Coronary artery (tissue), 2 donors: ENCODE measurements at regions not wholly inside any gene's neighbourhood (a gene's known extent, or its start where the extent isn't known, plus 50 kb on each side); places are given as distances from the start of the nearest gene placed in this dataset.
"Not testable (repeated sequence)": the region's sequence is repeated elsewhere in the genome, so short reads cannot be mapped to it uniquely, and the experiment has no call there.

Source experiments
- DNase-seq: peaks from one replicate; pipeline ENCODE4 v3.0.0-alpha.2; 2017; ENCODE audit warnings: low spot score
- H3K27ac ChIP-seq, 2 donors: fragments of 200-600 bp; sonication (generic); one replicate each; pipeline ENCODE4 v1.5.1; 2016 to 2019
- H3K4me3 ChIP-seq: fragments of 200-600 bp; sonication (generic); 2 replicates; pipeline ENCODE4 v1.5.1; 2016; ENCODE audit warnings: mild to moderate bottlenecking, moderate library complexity
- CTCF ChIP-seq: fragments of 200-600 bp; sonication (generic); IDR thresholded peaks from one replicate; pipeline ENCODE4 v1.5.1; 2019; ENCODE audit warnings: antibody characterized with exemption

- H3K27ac ChIP-seq: no peak overlapping the region
- H3K4me3 ChIP-seq: no peak overlapping the region
- no peak for TF ChIP-seq CTCF
- DNase-seq: no peak
Observed at GRCh38 chr14:36420149-36420687, 99.8 kb upstream of the MBIP start.

- Histone ChIP-seq H3K27ac (no peak overlapping the region), H3K4me3 (no peak overlapping the region)
- TF ChIP-seq CTCF: no peak
- no peak for DNase-seq
Observed at GRCh38 chr14:36418937-36419336, 98.5 kb upstream of the MBIP start.

DNA sequence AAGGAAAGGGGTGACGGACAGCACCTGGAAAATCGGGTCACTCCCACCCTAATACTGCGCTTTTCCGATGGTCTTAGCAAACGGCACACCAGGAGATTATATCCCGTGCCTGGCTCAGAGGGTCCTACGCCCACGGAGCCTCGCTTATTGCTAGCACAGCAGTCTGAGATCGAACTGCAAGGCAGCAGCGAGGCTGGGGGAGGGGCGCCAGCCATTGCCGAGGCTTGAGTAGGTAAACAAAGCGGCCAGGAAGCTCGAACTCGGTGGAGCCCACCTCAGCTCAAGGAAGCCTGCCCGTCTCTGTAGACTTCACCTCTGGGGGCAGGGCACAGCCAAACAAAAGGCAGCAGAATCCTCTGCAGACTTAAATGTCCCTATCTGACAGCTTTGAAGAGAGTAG is 91.5 kb upstream of the MBIP start:
- DNase-seq: not testable (repeated sequence)

GRCh38 chr14:36408388-36408787 is 88.0 kb upstream of the MBIP start:
- DNase-seq: no peak
- no peak overlapping the region for H3K4me3 ChIP-seq
- no peak overlapping the region for H3K27ac ChIP-seq
- no peak for TF ChIP-seq CTCF

More for the DNA sequence above, 91.5 kb upstream of the MBIP start:
- H3K4me3 ChIP-seq, H3K27ac ChIP-seq: not testable (repeated sequence)

- H3K4me3 ChIP-seq: no peak overlapping the region
- DNase-seq: no peak
- H3K27ac ChIP-seq: no peak overlapping the region
- no peak for TF ChIP-seq CTCF
Observed at GRCh38 chr14:36405589-36406274, 85.3 kb upstream of the MBIP start.

GRCh38 chr14:36402867-36403266 is 82.4 kb upstream of the MBIP start:
- DNase-seq: no peak
- Histone ChIP-seq H3K27ac (no peak overlapping the region), H3K4me3 (no peak overlapping the region)
- no peak for TF ChIP-seq CTCF

GRCh38 chr14:36398463-36399291 is 78.2 kb upstream of the MBIP start:
- DNase-seq: no peak
- no peak for TF ChIP-seq CTCF
- Histone ChIP-seq H3K4me3 (no peak overlapping the region), H3K27ac (no peak overlapping the region)
